Germinal center (tissue), 1 donor: ENCODE measurements at regions not wholly inside any gene's neighbourhood (a gene's known extent, or its start where the extent isn't known, plus 50 kb on each side); places are given as distances from the start of the nearest gene placed in this dataset.

Experiments
- DNase-seq: peaks from one replicate; pipeline ENCODE4 v3.0.0; 2012; ENCODE audit warnings: mixed read lengths, low spot score

- no peak for DNase-seq
Measured at GRCh38 chr10:111440501-111440900, 363.7 kb downstream of the ADRA2A start.

- DNase-seq, result no peak
Measured at GRCh38 chr10:111445667-111446066, 368.8 kb downstream of the ADRA2A start.

GRCh38 chr10:111446966-111447365 is 370.1 kb downstream of the ADRA2A start:
- DNase-seq, result no peak

GRCh38 chr10:111452153-111452552 is 375.3 kb downstream of the ADRA2A start:
- DNase-seq, result no peak

- DNase-seq, result no peak
Measured at GRCh38 chr10:111455776-111456426, 379.1 kb downstream of the ADRA2A start.

GRCh38 chr10:111458256-111458655 is 381.4 kb downstream of the ADRA2A start:
- DNase-seq, result no peak

GRCh38 chr10:111459967-111460366 is 383.1 kb downstream of the ADRA2A start:
- DNase-seq, result no peak

- DNase-seq, result no peak
Measured at GRCh38 chr10:111472445-111472844, 395.6 kb downstream of the ADRA2A start.

GRCh38 chr10:111473361-111473760 is 396.5 kb downstream of the ADRA2A start:
- DNase-seq, result no peak

GRCh38 chr10:111474786-111475185 is 398.0 kb downstream of the ADRA2A start:
- DNase-seq, result no peak

- DNase-seq, result no peak
Measured at GRCh38 chr10:111475720-111476119, 398.9 kb downstream of the ADRA2A start.

- DNase-seq, result no peak
Measured at GRCh38 chr10:111478651-111479050, 401.8 kb downstream of the ADRA2A start.

GRCh38 chr10:111479966-111480365 is 403.1 kb downstream of the ADRA2A start:
- no peak for DNase-seq

- DNase-seq, result no peak
Measured at GRCh38 chr10:111481261-111481826, 404.5 kb downstream of the ADRA2A start.

GRCh38 chr10:111481866-111482265 is 405.0 kb downstream of the ADRA2A start:
- no peak for DNase-seq

GRCh38 chr10:111482621-111483216 is 405.9 kb downstream of the ADRA2A start:
- no peak for DNase-seq

- no peak for DNase-seq
Measured at GRCh38 chr10:111485767-111486166, 408.9 kb downstream of the ADRA2A start.

GRCh38 chr10:111486346-111486745 is 409.5 kb downstream of the ADRA2A start:
- no peak for DNase-seq

GRCh38 chr10:111488668-111489067 is 411.8 kb downstream of the ADRA2A start:
- DNase-seq, result no peak

GRCh38 chr10:111491154-111491553 is 414.3 kb downstream of the ADRA2A start:
- DNase-seq, result no peak

- DNase-seq, result no peak
Measured at GRCh38 chr10:111493024-111493625, 416.3 kb downstream of the ADRA2A start.

- DNase-seq, result no peak
Measured at GRCh38 chr10:111498560-111498959, 421.7 kb downstream of the ADRA2A start.

- no peak for DNase-seq
Measured at GRCh38 chr10:111504376-111504775, 427.5 kb downstream of the ADRA2A start.
